Fibroblast of skin of left quadriceps (primary cell): ENCODE measurements at regions not wholly inside any gene's neighbourhood (a gene's known extent, or its start where the extent isn't known, plus 50 kb on each side); places are given as distances from the start of the nearest gene placed in this dataset.
"Not testable (repeated sequence)": the region's sequence is repeated elsewhere in the genome, so short reads cannot be mapped to it uniquely, and the experiment has no call there.

ENCODE experiments used
- DNase-seq, 2 experiments: peaks; one replicate each; pipeline ENCODE4 v3.0.0-alpha.2; 2013; ENCODE audit warnings: low read depth in 2 of 2

- not testable (repeated sequence) for DNase-seq
These were observed 93.2 kb upstream of the RPH3AL start, which contains the start of gene RFLNB for GRCh38 chr17:445839-446238. TSS of gene RFLNB (minus strand) at chr17:445939.

GRCh38 chr17:444879-445454 is 92.4 kb upstream of the RPH3AL start:
- no peak for DNase-seq

GRCh38 chr17:443109-443508 is 90.5 kb upstream of the RPH3AL start:
- DNase-seq = no peak

DNA sequence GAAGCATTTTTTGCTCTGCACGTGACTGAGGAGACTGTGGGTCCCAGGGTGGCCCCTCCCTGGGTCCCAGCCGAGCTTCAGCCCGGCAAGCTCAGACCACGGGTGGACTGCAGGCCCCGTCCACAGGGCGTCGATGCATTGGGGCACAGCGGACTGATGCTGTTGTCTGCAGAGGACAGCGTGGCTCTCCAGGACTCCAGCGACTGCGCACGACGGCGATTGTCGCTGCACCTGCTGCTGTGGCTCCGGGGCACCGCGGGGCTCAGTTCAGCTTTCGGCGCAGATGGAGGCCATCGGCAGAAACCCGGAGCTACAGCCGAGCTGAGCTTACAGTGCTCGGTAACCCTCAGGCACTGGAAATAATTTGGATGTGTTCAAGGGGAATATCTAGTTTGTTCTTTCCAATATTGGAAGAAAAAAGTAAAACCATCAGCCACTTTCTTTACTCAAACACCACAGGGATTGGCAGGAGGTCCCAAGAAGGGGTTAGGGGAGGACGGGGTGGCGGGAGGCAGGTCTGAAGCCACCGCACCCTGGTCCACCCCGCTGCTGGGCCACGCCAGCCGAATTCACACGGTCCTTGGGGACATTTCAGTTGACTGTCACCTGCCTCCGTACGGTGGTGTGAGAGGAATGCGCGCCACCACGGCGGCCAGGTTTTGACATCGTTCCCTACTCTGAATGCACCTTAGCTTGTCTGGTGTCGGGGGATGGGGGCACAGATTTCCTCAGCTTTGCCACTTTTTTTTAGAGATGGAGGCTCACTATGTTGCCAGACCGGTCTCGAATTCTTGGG is 88.7 kb upstream of the RPH3AL start:
- DNase-seq = no peak

- DNase-seq = no peak
These were observed 85.6 kb upstream of the RPH3AL start for GRCh38 chr17:438191-438590.

GRCh38 chr17:437545-437944 is 84.9 kb upstream of the RPH3AL start:
- no peak for DNase-seq

GRCh38 chr17:436571-436970 is 84.0 kb upstream of the RPH3AL start:
- DNase-seq = no peak

GRCh38 chr17:432471-432870 is 79.9 kb upstream of the RPH3AL start:
- DNase-seq = not testable (repeated sequence)

DNA sequence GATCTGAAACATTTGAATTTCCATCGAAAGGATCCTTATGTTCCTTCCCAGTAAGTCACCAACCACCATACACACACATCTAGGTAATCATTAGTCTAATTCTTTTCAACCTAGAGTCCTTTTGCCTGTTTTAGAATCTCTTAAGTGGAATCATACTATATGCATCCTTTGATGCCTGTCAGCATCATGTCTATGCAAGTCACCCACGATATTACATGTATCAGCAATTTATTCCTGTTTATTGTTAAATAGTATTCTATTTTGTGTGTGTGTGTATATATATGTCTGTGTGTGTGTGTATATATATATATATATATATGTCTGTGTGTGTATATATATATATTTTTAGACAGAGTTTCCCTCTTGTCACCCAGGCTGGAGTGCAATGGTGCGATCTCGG is 78.9 kb upstream of the RPH3AL start:
- DNase-seq = no peak

- no peak for DNase-seq
These were observed 77.0 kb upstream of the RPH3AL start for GRCh38 chr17:429589-429988.

GRCh38 chr17:428414-428813 is 75.8 kb upstream of the RPH3AL start:
- no peak for DNase-seq

DNA sequence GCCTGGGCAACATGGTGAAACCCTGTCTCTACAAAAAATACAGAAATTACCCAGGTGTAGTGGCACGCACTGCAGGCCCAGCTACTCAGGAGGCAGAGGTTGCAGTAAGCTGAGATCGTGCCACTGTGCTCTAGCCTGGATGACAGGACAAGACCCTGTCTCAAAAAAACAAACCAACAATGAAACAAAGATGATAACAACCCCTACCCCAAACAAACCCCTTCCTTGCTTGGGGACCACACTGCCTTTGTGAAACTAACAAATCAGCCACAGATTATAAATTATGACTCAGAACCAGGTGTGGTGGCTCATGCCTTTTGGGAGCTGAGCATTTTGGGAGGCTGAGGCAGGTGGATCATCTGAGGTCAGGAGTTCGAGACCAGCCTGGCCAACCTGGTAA is 75.3 kb upstream of the RPH3AL start:
- no peak for DNase-seq

GRCh38 chr17:427327-427726 is 74.7 kb upstream of the RPH3AL start:
- no peak for DNase-seq

DNA sequence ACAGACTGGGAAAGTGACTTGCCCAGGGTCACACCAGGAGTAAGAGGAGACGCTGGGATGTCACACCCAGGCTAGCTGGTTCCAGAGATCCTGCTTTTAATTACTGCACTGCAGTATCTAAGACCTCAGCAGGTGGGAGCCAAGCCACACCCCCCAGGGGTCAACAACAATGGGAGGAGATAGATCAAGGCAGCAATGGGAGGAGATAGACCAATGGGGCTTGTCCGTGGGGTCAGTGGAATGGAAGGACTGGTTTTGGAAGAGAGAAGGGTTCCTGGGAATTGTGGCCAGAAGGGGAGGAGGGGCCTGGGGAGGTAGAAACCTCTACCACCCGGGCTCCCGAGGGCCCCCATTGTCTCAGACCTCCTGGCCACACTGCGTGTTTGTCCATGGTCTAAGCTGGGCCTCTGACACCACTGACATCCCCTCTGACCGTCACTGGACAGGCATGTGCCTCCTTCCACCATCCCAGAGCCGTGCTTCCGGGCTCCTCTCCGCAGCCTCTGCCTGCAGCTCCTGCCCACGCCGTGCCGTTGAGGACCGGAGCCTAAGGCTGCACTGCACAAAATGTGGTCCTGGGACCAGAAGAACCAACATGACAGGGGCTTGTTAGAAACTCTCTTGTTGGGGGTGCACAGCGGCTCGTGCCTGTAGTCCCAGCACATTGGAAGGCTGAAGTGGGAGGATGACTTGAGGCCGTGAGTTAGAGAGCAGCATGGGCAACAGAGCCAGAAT is 69.8 kb upstream of the RPH3AL start:
- no peak for DNase-seq

DNA sequence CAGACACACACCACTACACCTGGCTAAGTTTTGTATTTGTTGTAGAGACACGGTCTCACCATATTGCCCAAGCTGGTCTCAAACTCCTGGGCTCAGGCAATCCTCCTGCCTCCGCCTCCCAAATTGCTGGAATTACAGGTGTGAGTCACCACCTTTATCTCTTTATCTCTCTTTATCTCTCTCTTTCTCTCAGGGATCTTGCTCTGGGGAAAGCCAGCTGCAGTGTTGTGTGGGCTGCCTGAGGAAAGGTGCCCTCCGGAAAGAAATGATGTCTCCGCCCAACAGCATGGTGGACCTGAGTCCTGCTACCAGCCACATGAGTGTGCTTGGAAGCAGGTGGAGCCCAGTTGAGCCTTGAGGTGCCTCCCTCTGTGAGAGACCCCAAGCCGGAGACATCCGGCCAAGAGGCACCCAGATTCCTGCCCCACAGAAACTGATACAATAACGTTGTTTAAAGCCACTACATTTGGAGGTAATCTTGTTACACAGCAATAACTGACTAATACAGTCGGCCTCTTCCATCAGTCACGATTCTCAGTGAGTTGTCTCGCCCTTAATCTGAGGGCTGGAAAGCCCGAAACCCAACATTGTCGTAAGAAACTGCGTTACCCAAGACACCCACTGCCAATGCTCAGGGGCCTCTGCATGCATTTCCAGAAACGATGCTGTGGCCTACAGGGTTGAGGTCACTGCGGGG is 68.0 kb upstream of the RPH3AL start:
- no peak for DNase-seq

- DNase-seq = no peak
These were observed 66.6 kb upstream of the RPH3AL start for GRCh38 chr17:419073-419735.

- no peak for DNase-seq
These were observed 65.8 kb upstream of the RPH3AL start for GRCh38 chr17:418421-418751.

- no peak for DNase-seq
These were observed 65.2 kb upstream of the RPH3AL start for GRCh38 chr17:417691-418420.

DNA sequence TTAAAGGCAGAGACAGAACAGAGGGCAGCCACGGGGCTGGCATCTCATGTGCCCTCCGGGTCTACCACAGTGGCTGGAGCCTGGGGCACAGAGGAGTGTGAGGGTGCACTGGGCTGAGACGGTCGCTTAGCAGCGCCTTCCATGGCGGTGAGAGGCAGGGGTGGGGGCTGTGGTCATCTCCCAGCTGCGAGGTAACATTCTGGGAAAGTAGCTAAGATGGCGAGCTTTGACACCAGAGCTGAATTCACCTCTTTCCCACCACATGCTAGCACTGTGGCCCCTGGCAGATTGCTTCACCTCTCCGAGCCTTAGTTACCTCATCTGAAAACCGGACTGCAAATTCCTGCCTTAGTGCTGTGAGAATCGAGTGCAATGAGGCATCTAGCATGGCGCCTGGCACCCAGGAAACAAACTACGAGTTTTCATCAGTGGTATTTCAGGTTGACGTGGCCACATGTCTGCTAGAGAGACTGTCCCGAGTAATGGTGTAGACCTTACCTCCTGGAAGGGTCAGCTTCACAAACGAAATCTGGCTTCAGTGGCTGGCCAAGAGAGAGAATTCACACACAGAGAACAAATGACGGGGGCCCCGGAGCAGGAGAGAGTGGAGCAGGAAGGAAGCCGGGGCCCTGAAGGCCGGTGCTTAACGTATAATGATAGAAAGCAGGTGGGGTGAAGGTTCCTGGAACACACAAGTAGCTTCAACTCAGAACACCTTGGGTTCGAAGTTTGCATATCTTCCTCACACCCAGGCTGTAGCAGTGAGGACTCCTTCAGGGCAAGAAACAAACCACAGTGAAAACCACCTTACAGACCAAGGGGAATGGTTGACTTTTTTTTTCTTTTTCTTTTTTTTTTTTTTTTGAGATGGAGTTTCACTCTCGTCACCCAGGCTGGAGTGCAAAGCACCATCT is 63.9 kb upstream of the RPH3AL start:
- no peak for DNase-seq
